SK-N-SH treated with all-trans-retinoic acid at 6 μM for 48 hours (cell line): ENCODE measurements at regions not wholly inside any gene's neighbourhood (a gene's known extent, or its start where the extent isn't known, plus 50 kb on each side); places are given as distances from the start of the nearest gene placed in this dataset.
"Not testable (repeated sequence)": the region's sequence is repeated elsewhere in the genome, so short reads cannot be mapped to it uniquely, and the experiment has no call there.

ENCODE experiments used
- ATAC-seq: fragments of 200-7000 bp; cut with Tn5 transposase; 3 replicates; pipeline ENCODE4 v1.9.1; 2020; ENCODE audit warnings: mild to moderate bottlenecking, moderate library complexity
- ARNTL ChIP-seq: fragments of 450-650 bp; formaldehyde crosslinking; IDR thresholded peaks from 2 replicates; pipeline ENCODE4 v1.5.0; 2020; ENCODE audit warnings: low read depth, mild to moderate bottlenecking, moderate library complexity, borderline replicate concordance
- BACH2 ChIP-seq: fragments of 250-450 bp; sonication (Bioruptor Pico); IDR thresholded peaks from 2 replicates; pipeline ENCODE4 v1.9.0; 2021; ENCODE audit warnings: mild to moderate bottlenecking, borderline replicate concordance
- CSDC2 ChIP-seq: fragments of 250-450 bp; sonication (Bioruptor Pico); IDR thresholded peaks from 2 replicates; pipeline ENCODE4 v1.5.0; 2020; ENCODE audit warnings: mild to moderate bottlenecking, moderate library complexity
- ESRRG ChIP-seq: fragments of 250-450 bp; sonication (Bioruptor Pico); IDR thresholded peaks from 2 replicates; pipeline ENCODE4 v1.6.1; 2021; ENCODE audit warnings: mild to moderate bottlenecking
- GLIS3 ChIP-seq: fragments of 250-450 bp; sonication (Bioruptor Pico); IDR thresholded peaks from 2 replicates; pipeline ENCODE4 v1.5.0; 2020; ENCODE audit warnings: mild to moderate bottlenecking, moderate library complexity
- ISL1 ChIP-seq: fragments of 250-450 bp; sonication (Bioruptor Pico); IDR thresholded peaks from 2 replicates; pipeline ENCODE4 v2.1.2; 2022; ENCODE audit warnings: mild to moderate bottlenecking, moderate library complexity
- OSR1 ChIP-seq: fragments of 250-450 bp; sonication (Bioruptor Pico); IDR thresholded peaks from 2 replicates; pipeline ENCODE4 v1.8.0; 2022; ENCODE audit warnings: moderate library complexity, mild to moderate bottlenecking, inconsistent platforms
- PPARA ChIP-seq: fragments of 250-450 bp; sonication (Bioruptor Pico); IDR thresholded peaks from 2 replicates; pipeline ENCODE4 v1.5.0; 2020; ENCODE audit warnings: mild to moderate bottlenecking, borderline replicate concordance
- RARB ChIP-seq: fragments of 250-450 bp; sonication (Bioruptor Pico); IDR thresholded peaks from 2 replicates; pipeline ENCODE4 v1.8.0; 2021; ENCODE audit warnings: mild to moderate bottlenecking, moderate library complexity
- SNAI2 ChIP-seq: fragments of 250-450 bp; sonication (Bioruptor Pico); IDR thresholded peaks from 2 replicates; pipeline ENCODE4 v1.5.0; 2020; ENCODE audit warnings: mild to moderate bottlenecking, moderate library complexity
- TCF4 ChIP-seq: fragments of 250-450 bp; sonication (Bioruptor Pico); IDR thresholded peaks from 2 replicates; pipeline ENCODE4 v1.8.0; 2021; ENCODE audit warnings: mild to moderate bottlenecking, moderate library complexity, borderline replicate concordance
- TOX ChIP-seq: fragments of 250-450 bp; sonication (Bioruptor Pico); IDR thresholded peaks from 2 replicates; pipeline ENCODE4 v1.8.0; 2021; ENCODE audit warnings: mild to moderate bottlenecking, moderate library complexity, borderline replicate concordance
- ZC3H10 ChIP-seq: fragments of 250-450 bp; sonication (Bioruptor Pico); IDR thresholded peaks from 2 replicates; pipeline ENCODE4 v1.5.1; 2021; ENCODE audit warnings: mild to moderate bottlenecking, moderate library complexity
- ZFP3 ChIP-seq: fragments of 250-450 bp; sonication (Bioruptor Pico); IDR thresholded peaks from 2 replicates; pipeline ENCODE4 v1.5.0; 2020; ENCODE audit warnings: mild to moderate bottlenecking, moderate library complexity
- ZFP30 ChIP-seq: fragments of 450-650 bp; formaldehyde crosslinking; IDR thresholded peaks from 2 replicates; pipeline ENCODE4 v1.5.0; 2022; ENCODE audit warnings: mild to moderate bottlenecking, moderate library complexity
- ZNF565 ChIP-seq: fragments of 450-650 bp; formaldehyde crosslinking; conservative IDR thresholded peaks from 2 replicates; pipeline ENCODE4 v1.5.0; 2020; ENCODE audit warnings: low read depth, mild to moderate bottlenecking, moderate library complexity
- ZNF70 ChIP-seq: fragments of 450-650 bp; formaldehyde crosslinking; IDR thresholded peaks from 2 replicates; pipeline ENCODE4 v1.5.0; 2020; ENCODE audit warnings: mild to moderate bottlenecking, moderate library complexity
- ZNF8 ChIP-seq: fragments of 450-650 bp; formaldehyde crosslinking; IDR thresholded peaks from 2 replicates; pipeline ENCODE4 v1.5.0; 2020; ENCODE audit warnings: mild to moderate bottlenecking, moderate library complexity
- TF ChIP-seq, protein P1 (sequence below): fragments of 250-450 bp; sonication (Bioruptor Pico); IDR thresholded peaks from 2 replicates; pipeline ENCODE4 v1.8.0; 2020; ENCODE audit warnings: mild to moderate bottlenecking, moderate library complexity, borderline replicate concordance
- TF ChIP-seq, protein P2 (sequence below): fragments of 250-450 bp; sonication (Bioruptor Pico); IDR thresholded peaks from 2 replicates; pipeline ENCODE4 v1.5.1; 2020; ENCODE audit warnings: low read depth, mild to moderate bottlenecking, moderate library complexity
- TF ChIP-seq, protein P3 (sequence below): fragments of 250-450 bp; sonication (Bioruptor Pico); IDR thresholded peaks from 2 replicates; pipeline ENCODE4 v1.5.1; 2021; ENCODE audit warnings: mild to moderate bottlenecking, moderate library complexity
- TF ChIP-seq, protein P4 (sequence below): fragments of 250-450 bp; sonication (Bioruptor Pico); IDR thresholded peaks from 2 replicates; pipeline ENCODE4 v1.5.0; 2020; ENCODE audit warnings: mild to moderate bottlenecking, moderate library complexity

DNA sequence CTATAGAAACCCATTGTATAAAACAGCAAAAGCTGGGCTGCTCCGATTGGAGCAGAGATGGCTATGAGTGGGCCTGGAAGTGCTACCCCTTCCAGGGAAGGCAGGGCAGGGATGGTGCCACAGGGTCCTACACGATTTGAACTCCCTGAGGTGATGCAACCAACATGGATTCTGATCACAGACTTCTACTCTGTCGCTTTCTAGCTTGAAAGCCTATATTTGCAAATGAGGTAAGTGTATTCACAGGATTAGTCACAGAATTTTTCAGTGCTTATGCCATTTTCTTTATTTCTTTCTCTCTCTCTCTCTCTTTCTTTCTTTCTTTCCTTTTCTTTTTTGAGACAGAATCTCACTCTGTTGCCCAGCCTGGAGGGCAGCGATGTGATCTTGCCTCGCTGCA lies 179.0 kb downstream of the SPRY2 start (continued):
- TF ChIP-seq ARNTL (CRISPR knock-in tag) (no peak), ZNF565 (CRISPR knock-in tag) (no peak), ZNF8 (CRISPR knock-in tag) (no peak)
- TF ChIP-seq, protein P1, sequence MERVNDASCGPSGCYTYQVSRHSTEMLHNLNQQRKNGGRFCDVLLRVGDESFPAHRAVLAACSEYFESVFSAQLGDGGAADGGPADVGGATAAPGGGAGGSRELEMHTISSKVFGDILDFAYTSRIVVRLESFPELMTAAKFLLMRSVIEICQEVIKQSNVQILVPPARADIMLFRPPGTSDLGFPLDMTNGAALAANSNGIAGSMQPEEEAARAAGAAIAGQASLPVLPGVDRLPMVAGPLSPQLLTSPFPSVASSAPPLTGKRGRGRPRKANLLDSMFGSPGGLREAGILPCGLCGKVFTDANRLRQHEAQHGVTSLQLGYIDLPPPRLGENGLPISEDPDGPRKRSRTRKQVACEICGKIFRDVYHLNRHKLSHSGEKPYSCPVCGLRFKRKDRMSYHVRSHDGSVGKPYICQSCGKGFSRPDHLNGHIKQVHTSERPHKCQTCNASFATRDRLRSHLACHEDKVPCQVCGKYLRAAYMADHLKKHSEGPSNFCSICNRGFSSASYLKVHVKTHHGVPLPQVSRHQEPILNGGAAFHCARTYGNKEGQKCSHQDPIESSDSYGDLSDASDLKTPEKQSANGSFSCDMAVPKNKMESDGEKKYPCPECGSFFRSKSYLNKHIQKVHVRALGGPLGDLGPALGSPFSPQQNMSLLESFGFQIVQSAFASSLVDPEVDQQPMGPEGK, result no peak
- TF ChIP-seq, protein P2, sequence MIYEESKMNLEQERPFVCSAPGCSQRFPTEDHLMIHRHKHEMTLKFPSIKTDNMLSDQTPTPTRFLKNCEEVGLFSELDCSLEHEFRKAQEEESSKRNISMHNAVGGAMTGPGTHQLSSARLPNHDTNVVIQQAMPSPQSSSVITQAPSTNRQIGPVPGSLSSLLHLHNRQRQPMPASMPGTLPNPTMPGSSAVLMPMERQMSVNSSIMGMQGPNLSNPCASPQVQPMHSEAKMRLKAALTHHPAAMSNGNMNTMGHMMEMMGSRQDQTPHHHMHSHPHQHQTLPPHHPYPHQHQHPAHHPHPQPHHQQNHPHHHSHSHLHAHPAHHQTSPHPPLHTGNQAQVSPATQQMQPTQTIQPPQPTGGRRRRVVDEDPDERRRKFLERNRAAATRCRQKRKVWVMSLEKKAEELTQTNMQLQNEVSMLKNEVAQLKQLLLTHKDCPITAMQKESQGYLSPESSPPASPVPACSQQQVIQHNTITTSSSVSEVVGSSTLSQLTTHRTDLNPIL, result no peak

DNA sequence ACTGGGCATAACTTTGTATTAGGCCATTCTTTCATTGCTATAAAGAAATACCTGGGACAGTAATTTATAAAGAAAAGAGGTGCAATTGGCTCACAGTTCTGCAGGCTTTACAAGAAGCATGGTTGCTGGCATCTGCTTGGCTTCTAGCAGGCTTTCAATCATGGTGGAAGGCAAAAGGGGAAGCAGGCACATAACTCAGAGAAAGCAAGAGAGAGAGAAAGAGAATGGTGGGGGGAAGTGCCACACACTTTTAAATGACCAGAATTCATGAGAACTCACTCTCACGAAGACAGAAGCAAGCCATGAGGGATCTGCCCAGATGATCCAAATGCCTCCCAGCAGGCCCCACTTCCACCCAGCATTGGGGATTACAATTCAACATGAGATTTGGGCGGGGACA lies 179.7 kb downstream of the SPRY2 start:
- TF ChIP-seq ISL1 (CRISPR knock-in tag) (no peak), RARB (CRISPR knock-in tag) (no peak), SNAI2 (no peak), ZFP30 (CRISPR knock-in tag) (no peak), ZNF565 (CRISPR knock-in tag) (no peak), ESRRG (CRISPR knock-in tag) (no peak), ZFP3 (CRISPR knock-in tag) (no peak), GLIS3 (no peak), BACH2 (CRISPR knock-in tag) (no peak)
- TF ChIP-seq, protein P3, sequence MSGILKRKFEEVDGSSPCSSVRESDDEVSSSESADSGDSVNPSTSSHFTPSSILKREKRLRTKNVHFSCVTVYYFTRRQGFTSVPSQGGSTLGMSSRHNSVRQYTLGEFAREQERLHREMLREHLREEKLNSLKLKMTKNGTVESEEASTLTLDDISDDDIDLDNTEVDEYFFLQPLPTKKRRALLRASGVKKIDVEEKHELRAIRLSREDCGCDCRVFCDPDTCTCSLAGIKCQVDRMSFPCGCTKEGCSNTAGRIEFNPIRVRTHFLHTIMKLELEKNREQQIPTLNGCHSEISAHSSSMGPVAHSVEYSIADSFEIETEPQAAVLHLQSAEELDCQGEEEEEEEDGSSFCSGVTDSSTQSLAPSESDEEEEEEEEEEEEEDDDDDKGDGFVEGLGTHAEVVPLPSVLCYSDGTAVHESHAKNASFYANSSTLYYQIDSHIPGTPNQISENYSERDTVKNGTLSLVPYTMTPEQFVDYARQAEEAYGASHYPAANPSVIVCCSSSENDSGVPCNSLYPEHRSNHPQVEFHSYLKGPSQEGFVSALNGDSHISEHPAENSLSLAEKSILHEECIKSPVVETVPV (CRISPR knock-in tag), result no peak
- ATAC-seq, result no peak

DNA sequence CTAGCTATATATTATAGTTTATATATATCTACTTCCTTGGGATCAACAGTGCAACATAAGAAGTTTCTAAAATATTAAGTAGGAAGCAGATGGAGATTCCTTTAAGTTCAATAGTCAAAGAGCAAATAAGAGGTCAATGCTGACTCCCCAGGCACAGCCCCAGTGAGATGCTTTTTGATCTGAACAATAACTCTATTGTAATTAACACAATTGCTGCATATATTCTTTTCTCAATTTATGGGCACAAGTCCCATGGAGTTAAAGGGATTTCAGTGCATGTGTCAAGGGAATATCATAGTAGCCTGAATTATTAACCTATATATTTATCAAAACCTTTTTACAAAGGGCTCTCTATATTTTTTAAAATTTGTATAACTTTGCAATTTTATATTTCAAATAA lies 180.8 kb downstream of the SPRY2 start:
- ATAC-seq, result no peak
- TF ChIP-seq ZNF565 (CRISPR knock-in tag), result no peak

DNA sequence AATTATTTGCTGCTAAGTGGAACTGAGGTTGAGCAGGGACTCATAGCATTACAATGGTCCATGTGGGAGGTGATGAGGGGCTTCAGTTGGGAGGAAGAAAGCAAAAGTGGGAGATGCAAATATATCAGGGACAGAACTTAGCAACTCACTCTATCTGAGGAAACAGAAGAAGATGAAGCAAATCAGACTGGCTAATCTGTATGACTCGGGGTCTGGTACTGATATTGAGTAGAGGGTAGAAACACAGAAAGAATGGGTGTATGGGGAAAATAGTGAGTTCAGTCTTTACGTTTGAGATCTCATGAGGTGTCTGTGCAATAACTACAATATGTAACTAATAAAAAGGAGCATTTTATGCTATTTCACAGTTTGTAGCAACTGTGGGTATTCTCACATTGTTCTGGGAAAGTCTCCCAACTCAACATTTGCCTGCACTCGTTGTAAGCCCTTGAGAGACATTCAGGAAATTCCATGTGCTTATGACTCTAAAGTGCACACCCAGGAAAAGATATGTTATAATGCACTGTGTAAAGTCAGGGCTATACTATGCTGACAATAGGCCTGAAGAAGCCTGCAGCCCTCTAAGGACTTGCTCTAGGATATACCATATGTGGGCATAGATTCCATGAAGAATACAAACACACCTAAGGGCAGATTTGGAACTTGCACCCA lies 183.5 kb downstream of the SPRY2 start:
- no peak for ATAC-seq
- no peak for TF ChIP-seq ZC3H10
- TF ChIP-seq SNAI2, result no peak
- TF ChIP-seq, all 23 proteins: peak for 0

DNA sequence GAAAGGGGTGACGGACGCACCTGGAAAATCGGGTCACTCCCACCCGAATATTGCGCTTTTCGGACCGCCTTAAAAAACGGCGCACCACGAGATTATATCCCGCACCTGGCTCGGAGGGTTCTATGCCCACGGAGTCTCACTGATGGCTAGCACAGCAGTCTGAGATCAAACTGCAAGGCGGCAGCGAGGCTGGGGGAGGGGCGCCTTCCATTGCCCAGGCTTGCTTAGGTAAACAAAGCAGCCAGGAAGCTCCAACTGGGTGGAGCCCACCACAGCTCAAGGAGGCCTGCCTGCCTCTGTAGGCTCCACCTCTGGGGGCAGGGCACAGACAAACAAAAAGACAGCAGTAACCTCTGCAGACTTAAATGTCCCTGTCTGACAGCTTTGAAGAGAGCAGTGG lies 188.8 kb downstream of the SPRY2 start:
- ATAC-seq, result not testable (repeated sequence)

DNA sequence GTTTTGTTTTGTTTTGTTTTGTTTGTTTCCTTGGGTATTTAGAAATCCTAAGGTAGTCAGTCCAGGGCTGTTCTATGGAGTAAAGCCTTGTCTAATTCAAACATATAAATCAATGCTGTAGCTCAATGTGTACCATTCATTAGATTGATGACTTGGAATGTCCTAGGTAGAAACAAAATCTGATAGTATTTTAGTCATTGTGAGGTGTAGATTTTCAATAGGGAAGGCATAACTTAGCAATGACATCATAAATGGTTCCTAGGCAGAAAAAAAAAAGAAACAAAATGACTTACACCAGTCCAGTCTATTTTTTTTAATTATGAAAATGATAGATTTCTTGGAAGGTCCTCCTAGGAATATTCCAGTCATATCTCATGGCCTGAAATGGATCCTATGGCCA lies 189.9 kb downstream of the SPRY2 start:
- peak; percentile 21; the same call in 1 of the 3 replicates for ATAC-seq
- no peak for TF ChIP-seq TOX (CRISPR knock-in tag)
- no peak for TF ChIP-seq ARNTL (CRISPR knock-in tag)
- no peak for TF ChIP-seq ESRRG (CRISPR knock-in tag)
- TF ChIP-seq ISL1 (CRISPR knock-in tag), result no peak
- TF ChIP-seq ZFP3 (CRISPR knock-in tag), result no peak
- no peak for TF ChIP-seq TCF4 (CRISPR knock-in tag)
- TF ChIP-seq ZNF70 (CRISPR knock-in tag), result no peak
- TF ChIP-seq CSDC2 (CRISPR knock-in tag), result no peak
- TF ChIP-seq SNAI2, result no peak
- TF ChIP-seq, protein P4, sequence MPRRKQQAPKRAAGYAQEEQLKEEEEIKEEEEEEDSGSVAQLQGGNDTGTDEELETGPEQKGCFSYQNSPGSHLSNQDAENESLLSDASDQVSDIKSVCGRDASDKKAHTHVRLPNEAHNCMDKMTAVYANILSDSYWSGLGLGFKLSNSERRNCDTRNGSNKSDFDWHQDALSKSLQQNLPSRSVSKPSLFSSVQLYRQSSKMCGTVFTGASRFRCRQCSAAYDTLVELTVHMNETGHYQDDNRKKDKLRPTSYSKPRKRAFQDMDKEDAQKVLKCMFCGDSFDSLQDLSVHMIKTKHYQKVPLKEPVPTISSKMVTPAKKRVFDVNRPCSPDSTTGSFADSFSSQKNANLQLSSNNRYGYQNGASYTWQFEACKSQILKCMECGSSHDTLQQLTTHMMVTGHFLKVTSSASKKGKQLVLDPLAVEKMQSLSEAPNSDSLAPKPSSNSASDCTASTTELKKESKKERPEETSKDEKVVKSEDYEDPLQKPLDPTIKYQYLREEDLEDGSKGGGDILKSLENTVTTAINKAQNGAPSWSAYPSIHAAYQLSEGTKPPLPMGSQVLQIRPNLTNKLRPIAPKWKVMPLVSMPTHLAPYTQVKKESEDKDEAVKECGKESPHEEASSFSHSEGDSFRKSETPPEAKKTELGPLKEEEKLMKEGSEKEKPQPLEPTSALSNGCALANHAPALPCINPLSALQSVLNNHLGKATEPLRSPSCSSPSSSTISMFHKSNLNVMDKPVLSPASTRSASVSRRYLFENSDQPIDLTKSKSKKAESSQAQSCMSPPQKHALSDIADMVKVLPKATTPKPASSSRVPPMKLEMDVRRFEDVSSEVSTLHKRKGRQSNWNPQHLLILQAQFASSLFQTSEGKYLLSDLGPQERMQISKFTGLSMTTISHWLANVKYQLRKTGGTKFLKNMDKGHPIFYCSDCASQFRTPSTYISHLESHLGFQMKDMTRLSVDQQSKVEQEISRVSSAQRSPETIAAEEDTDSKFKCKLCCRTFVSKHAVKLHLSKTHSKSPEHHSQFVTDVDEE, result no peak
- no peak for TF ChIP-seq GLIS3
- no peak for TF ChIP-seq OSR1 (CRISPR knock-in tag)
- TF ChIP-seq PPARA, result no peak
- no peak for TF ChIP-seq BACH2 (CRISPR knock-in tag)
- TF ChIP-seq, protein P2, result no peak
